ENCODE measurements at regions not wholly inside any gene's neighbourhood (a gene's known extent, or its start where the extent isn't known, plus 50 kb on each side); places are given as distances from the start of the nearest gene placed in this dataset.

GRCh38 chr5:62112689-62113228 lies 193.2 kb upstream of the KIF2A start:
- H3K4me1 ChIP-seq (ENCODE audit: control insufficient read depth, insufficient read depth, low read length, unreplicated experiment), result no peaks in the 10 kb centered on the region
- H3K27me3 ChIP-seq (ENCODE audit: insufficient read depth, low read length), result peaks cover 21% of the 10 kb centered on the region; the same call in 1 of the 2 replicates

DNA sequence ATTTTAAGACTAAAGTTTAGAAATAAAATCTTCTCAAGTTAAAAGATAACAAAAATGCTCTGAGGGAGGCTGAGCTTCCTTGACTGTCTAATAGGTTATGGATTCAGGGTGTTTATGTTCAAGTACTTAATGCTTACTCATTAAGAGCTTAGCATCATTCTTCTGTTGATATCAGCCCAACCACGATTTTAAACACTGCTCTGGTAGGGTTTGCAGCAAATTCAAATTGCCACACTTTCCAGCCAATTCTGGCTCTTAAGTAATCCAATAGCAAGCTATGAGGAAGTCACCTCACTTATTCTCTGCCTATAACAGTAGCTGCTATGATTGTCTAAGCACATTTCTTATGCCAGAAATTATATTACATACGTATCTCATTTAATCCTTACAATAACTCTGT lies 191.0 kb upstream of the KIF2A start:
- no peaks in the 10 kb centered on the region for H3K79me2 ChIP-seq (ENCODE audit: control insufficient read depth, insufficient read depth, low read length, unreplicated experiment)

More at GRCh38 chr5:62112689-62113228, 193.2 kb upstream of the KIF2A start:
- Histone ChIP-seq H2AFZ (ENCODE audit: low read length, unreplicated experiment) (no peak overlapping the region), H3K36me3 (ENCODE audit: insufficient read depth, low read length) (no peaks in the 10 kb centered on the region), H3K27ac (ENCODE audit: low read depth, low read length) (no peak overlapping the region), H3K79me2 (ENCODE audit: control insufficient read depth, insufficient read depth, low read length, unreplicated experiment) (no peaks in the 10 kb centered on the region), H3K4me3 (ENCODE audit: low read depth, low read length) (no peak overlapping the region)

DNA sequence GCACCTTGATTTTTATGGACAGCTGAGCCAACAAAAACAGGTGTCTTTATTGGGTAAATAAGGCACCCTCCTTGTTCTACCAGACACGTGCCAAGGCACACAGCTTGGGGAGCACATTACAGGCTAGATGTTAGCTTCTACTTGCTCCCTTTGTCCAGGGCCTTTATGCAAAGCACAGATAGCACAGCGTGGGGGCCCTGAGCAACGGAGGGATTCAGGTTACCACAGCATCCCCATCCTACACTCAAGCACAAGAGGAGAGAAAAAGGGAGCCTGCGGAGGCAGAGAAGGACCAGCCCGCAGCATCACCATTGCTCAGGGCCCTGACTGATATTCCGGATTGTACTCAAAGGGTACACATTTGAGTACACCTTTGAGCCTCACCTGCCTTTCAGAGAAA lies 181.7 kb upstream of the KIF2A start:
- H3K4me1 ChIP-seq (ENCODE audit: control insufficient read depth, insufficient read depth, low read length, unreplicated experiment), result no peaks in the 10 kb centered on the region
- H3K36me3 ChIP-seq (ENCODE audit: insufficient read depth, low read length), result no peaks in the 10 kb centered on the region
- no peak overlapping the region for H3K27ac ChIP-seq (ENCODE audit: low read depth, low read length)
- no peak overlapping the region for H3K4me3 ChIP-seq (ENCODE audit: low read depth, low read length)
- no peaks in the 10 kb centered on the region for H3K27me3 ChIP-seq (ENCODE audit: insufficient read depth, low read length)
- H3K79me2 ChIP-seq (ENCODE audit: control insufficient read depth, insufficient read depth, low read length, unreplicated experiment), result no peaks in the 10 kb centered on the region
- no peak overlapping the region for H2AFZ ChIP-seq (ENCODE audit: low read length, unreplicated experiment)

More for the DNA sequence above, 191.0 kb upstream of the KIF2A start:
- H3K4me3 ChIP-seq (ENCODE audit: low read depth, low read length), result no peak overlapping the region
- no peak overlapping the region for H2AFZ ChIP-seq (ENCODE audit: low read length, unreplicated experiment)
- H3K27me3 ChIP-seq (ENCODE audit: insufficient read depth, low read length), result peaks cover 21% of the 10 kb centered on the region; the same call in 1 of the 2 replicates
- no peak overlapping the region for H3K27ac ChIP-seq (ENCODE audit: low read depth, low read length)
- no peaks in the 10 kb centered on the region for H3K4me1 ChIP-seq (ENCODE audit: control insufficient read depth, insufficient read depth, low read length, unreplicated experiment)
- H3K36me3 ChIP-seq (ENCODE audit: insufficient read depth, low read length), result no peaks in the 10 kb centered on the region

DNA sequence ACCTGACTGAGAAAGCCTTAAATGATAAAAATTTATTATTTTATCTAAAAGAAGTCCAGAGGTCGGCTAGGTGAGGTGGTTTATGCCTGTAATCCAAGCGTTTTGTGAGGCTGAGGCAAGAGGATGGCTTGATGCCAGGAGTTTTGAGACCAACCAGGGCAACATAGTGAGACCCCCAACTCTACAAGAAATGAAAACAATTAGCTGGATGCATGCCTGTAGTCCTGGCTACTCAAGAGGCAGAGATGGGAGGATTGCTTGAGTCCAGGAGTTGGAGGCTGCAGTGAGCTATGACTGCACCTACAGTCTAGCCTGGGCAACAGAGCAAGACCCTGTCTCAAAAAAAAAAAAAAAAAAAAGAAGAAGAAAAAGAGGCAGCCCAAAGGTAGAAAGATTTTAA lies 179.9 kb upstream of the KIF2A start:
- no peaks in the 10 kb centered on the region for H3K36me3 ChIP-seq (ENCODE audit: insufficient read depth, low read length)
- no peak overlapping the region for H3K4me3 ChIP-seq (ENCODE audit: low read depth, low read length)
- H3K4me1 ChIP-seq (ENCODE audit: control insufficient read depth, insufficient read depth, low read length, unreplicated experiment), result no peaks in the 10 kb centered on the region
- no peaks in the 10 kb centered on the region for H3K79me2 ChIP-seq (ENCODE audit: control insufficient read depth, insufficient read depth, low read length, unreplicated experiment)
- no peaks in the 10 kb centered on the region for H3K27me3 ChIP-seq (ENCODE audit: insufficient read depth, low read length)
- no peak overlapping the region for H2AFZ ChIP-seq (ENCODE audit: low read length, unreplicated experiment)
- no peak overlapping the region for H3K27ac ChIP-seq (ENCODE audit: low read depth, low read length)

GRCh38 chr5:62127098-62127736 lies 178.8 kb upstream of the KIF2A start:
- Histone ChIP-seq H3K4me3 (ENCODE audit: low read depth, low read length) (no peak overlapping the region), H3K36me3 (ENCODE audit: insufficient read depth, low read length) (no peaks in the 10 kb centered on the region), H2AFZ (ENCODE audit: low read length, unreplicated experiment) (no peak overlapping the region), H3K4me1 (ENCODE audit: control insufficient read depth, insufficient read depth, low read length, unreplicated experiment) (no peaks in the 10 kb centered on the region), H3K27me3 (ENCODE audit: insufficient read depth, low read length) (no peaks in the 10 kb centered on the region), H3K27ac (ENCODE audit: low read depth, low read length) (no peak overlapping the region), H3K79me2 (ENCODE audit: control insufficient read depth, insufficient read depth, low read length, unreplicated experiment) (no peaks in the 10 kb centered on the region)

GRCh38 chr5:62130107-62130506 lies 175.9 kb upstream of the KIF2A start:
- Histone ChIP-seq H3K36me3 (ENCODE audit: insufficient read depth, low read length) (no peaks in the 10 kb centered on the region), H2AFZ (ENCODE audit: low read length, unreplicated experiment) (no peak overlapping the region), H3K4me3 (ENCODE audit: low read depth, low read length) (no peak overlapping the region), H3K27me3 (ENCODE audit: insufficient read depth, low read length) (no peaks in the 10 kb centered on the region; the same call in 1 of the 2 replicates), H3K4me1 (ENCODE audit: control insufficient read depth, insufficient read depth, low read length, unreplicated experiment) (no peaks in the 10 kb centered on the region), H3K27ac (ENCODE audit: low read depth, low read length) (no peak overlapping the region), H3K79me2 (ENCODE audit: control insufficient read depth, insufficient read depth, low read length, unreplicated experiment) (no peaks in the 10 kb centered on the region)

- no peaks in the 10 kb centered on the region for H3K4me1 ChIP-seq (ENCODE audit: control insufficient read depth, insufficient read depth, low read length, unreplicated experiment)
- no peak overlapping the region for H3K27ac ChIP-seq (ENCODE audit: low read depth, low read length)
- H3K27me3 ChIP-seq (ENCODE audit: insufficient read depth, low read length), result peaks cover 13% of the 10 kb centered on the region
- no peak overlapping the region for H3K4me3 ChIP-seq (ENCODE audit: low read depth, low read length)
- H3K36me3 ChIP-seq (ENCODE audit: insufficient read depth, low read length), result no peaks in the 10 kb centered on the region
- H2AFZ ChIP-seq (ENCODE audit: low read length, unreplicated experiment), result no peak overlapping the region
- no peaks in the 10 kb centered on the region for H3K79me2 ChIP-seq (ENCODE audit: control insufficient read depth, insufficient read depth, low read length, unreplicated experiment)
These were observed 173.7 kb upstream of the KIF2A start for GRCh38 chr5:62132276-62132675.

DNA sequence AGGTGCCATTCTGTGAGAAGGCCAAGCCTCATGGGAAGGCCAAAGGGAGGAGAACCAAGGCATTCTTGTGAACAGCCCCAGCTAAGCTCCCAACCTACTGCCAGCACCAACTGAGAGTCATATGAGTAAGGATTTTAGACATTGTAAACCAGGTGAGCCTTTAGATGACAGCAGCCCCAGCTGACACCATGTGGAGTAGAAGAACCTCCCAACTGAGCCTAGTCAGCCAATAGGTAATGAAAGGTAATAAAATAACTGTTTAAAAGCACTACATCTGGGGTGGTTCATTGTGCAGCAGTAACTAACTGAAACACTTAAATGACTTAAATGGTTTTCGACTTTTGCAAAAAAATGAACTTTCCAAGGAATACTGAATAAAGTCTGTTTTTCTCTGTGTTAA lies 172.6 kb upstream of the KIF2A start:
- Histone ChIP-seq H3K4me3 (ENCODE audit: low read depth, low read length) (no peak overlapping the region), H3K27me3 (ENCODE audit: insufficient read depth, low read length) (peaks cover 22% of the 10 kb centered on the region), H2AFZ (ENCODE audit: low read length, unreplicated experiment) (no peak overlapping the region), H3K27ac (ENCODE audit: low read depth, low read length) (no peak overlapping the region), H3K4me1 (ENCODE audit: control insufficient read depth, insufficient read depth, low read length, unreplicated experiment) (no peaks in the 10 kb centered on the region), H3K36me3 (ENCODE audit: insufficient read depth, low read length) (no peaks in the 10 kb centered on the region), H3K79me2 (ENCODE audit: control insufficient read depth, insufficient read depth, low read length, unreplicated experiment) (no peaks in the 10 kb centered on the region)

DNA sequence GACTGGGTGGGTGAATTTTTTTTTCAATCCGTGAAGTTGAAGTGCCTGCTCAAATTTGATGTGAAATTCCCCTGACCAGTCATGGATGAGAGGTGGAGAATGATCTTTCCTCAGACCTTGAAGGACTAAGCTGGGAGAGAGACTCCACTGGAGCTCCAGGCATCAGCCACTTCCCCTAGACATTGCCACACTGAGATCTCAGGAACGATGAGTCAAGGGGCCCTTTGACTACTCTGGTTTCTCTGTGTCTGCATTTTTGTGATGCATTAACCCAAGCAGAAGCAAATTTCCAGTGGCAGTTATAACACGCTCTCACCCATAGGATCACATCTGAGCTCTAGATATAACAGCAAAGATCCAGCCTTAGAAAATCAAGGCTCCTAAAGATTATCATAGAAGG lies 171.2 kb upstream of the KIF2A start:
- Histone ChIP-seq H3K79me2 (ENCODE audit: control insufficient read depth, insufficient read depth, low read length, unreplicated experiment) (no peaks in the 10 kb centered on the region), H2AFZ (ENCODE audit: low read length, unreplicated experiment) (no peak overlapping the region), H3K27ac (ENCODE audit: low read depth, low read length) (no peak overlapping the region), H3K4me3 (ENCODE audit: low read depth, low read length) (no peak overlapping the region), H3K36me3 (ENCODE audit: insufficient read depth, low read length) (no peaks in the 10 kb centered on the region), H3K27me3 (ENCODE audit: insufficient read depth, low read length) (peaks cover 30% of the 10 kb centered on the region), H3K4me1 (ENCODE audit: control insufficient read depth, insufficient read depth, low read length, unreplicated experiment) (no peaks in the 10 kb centered on the region)

- Histone ChIP-seq H3K36me3 (ENCODE audit: insufficient read depth, low read length) (no peaks in the 10 kb centered on the region), H3K27ac (ENCODE audit: low read depth, low read length) (no peak overlapping the region), H3K4me3 (ENCODE audit: low read depth, low read length) (no peak overlapping the region), H3K79me2 (ENCODE audit: control insufficient read depth, insufficient read depth, low read length, unreplicated experiment) (no peaks in the 10 kb centered on the region), H2AFZ (ENCODE audit: low read length, unreplicated experiment) (no peak overlapping the region), H3K4me1 (ENCODE audit: control insufficient read depth, insufficient read depth, low read length, unreplicated experiment) (no peaks in the 10 kb centered on the region), H3K27me3 (ENCODE audit: insufficient read depth, low read length) (peaks cover 50% of the 10 kb centered on the region)
These were observed 168.4 kb upstream of the KIF2A start for GRCh38 chr5:62137628-62138027.

DNA sequence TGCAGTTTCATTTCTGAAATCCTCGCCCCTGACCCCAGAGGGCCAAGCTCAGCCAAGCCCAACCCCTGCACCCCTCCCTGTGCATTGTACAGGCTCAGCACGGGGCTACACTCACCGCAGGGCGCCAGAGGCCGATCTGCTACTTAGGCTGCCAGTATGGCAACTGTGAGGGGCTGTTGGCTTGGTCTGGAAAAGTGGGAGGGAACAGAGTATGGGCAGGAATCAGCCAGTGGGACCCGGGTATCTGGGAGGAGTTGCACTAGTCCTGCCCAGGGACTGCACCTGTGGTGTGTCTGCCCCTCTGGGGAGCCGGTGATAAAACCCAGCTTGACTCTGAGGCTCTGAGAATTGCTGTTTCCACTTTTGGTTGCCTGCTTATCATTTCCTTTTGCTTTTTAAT lies 167.4 kb upstream of the KIF2A start:
- Histone ChIP-seq H3K27ac (ENCODE audit: low read depth, low read length) (no peak overlapping the region), H3K27me3 (ENCODE audit: insufficient read depth, low read length) (peaks cover 53% of the 10 kb centered on the region), H2AFZ (ENCODE audit: low read length, unreplicated experiment) (no peak overlapping the region), H3K4me1 (ENCODE audit: control insufficient read depth, insufficient read depth, low read length, unreplicated experiment) (no peaks in the 10 kb centered on the region), H3K36me3 (ENCODE audit: insufficient read depth, low read length) (no peaks in the 10 kb centered on the region), H3K79me2 (ENCODE audit: control insufficient read depth, insufficient read depth, low read length, unreplicated experiment) (no peaks in the 10 kb centered on the region), H3K4me3 (ENCODE audit: low read depth, low read length) (no peak overlapping the region)

All from ACC112 (cell line).